GM12873 (cell line): ENCODE measurements at regions not wholly inside any gene's neighbourhood (a gene's known extent, or its start where the extent isn't known, plus 50 kb on each side); places are given as distances from the start of the nearest gene placed in this dataset.

Experiments
- CTCF ChIP-seq: IDR thresholded peaks from 2 replicates; pipeline ENCODE4 v1.5.1; 2012; ENCODE audit warnings: low read depth, mild to moderate bottlenecking, moderate library complexity, low read length, control low read depth; ENCODE audit not compliant: insufficient read depth; ENCODE audit errors: missing control alignments

- no peak for TF ChIP-seq CTCF
Observed at GRCh38 chr3:73786321-73786807, 161.6 kb upstream of the PDZRN3 start.

GRCh38 chr3:73784686-73785392, 160.1 kb upstream of the PDZRN3 start:
- no peak for TF ChIP-seq CTCF

- TF ChIP-seq CTCF = no peak
Observed at GRCh38 chr3:73783811-73784210, 159.1 kb upstream of the PDZRN3 start.

GRCh38 chr3:73781541-73781940, 156.8 kb upstream of the PDZRN3 start:
- no peak for TF ChIP-seq CTCF

- TF ChIP-seq CTCF = no peak
Observed at GRCh38 chr3:73774645-73775044, 149.9 kb upstream of the PDZRN3 start.

- no peak for TF ChIP-seq CTCF
Observed at GRCh38 chr3:73773233-73773632, 148.5 kb upstream of the PDZRN3 start.

- TF ChIP-seq CTCF = no peak
Observed at GRCh38 chr3:73772076-73772886, 147.5 kb upstream of the PDZRN3 start.
